Activated CD4-positive, alpha-beta T cell treated with anti-CD3 and anti-CD28 coated beads, Interleukin-2, Interleukin-4, amounts not matched to agents 100 ng/mL and 50 ng/mL, durations not matched to agents 16 hours and 8 hours (primary cell): ENCODE measurements at regions not wholly inside any gene's neighbourhood (a gene's known extent, or its start where the extent isn't known, plus 50 kb on each side); places are given as distances from the start of the nearest gene placed in this dataset.

Experiments used
- DNase-seq: peaks from one replicate; pipeline ENCODE4 v3.0.0-alpha.2; 2020; ENCODE audit warnings: low spot score

GRCh38 chr6:150651808-150652470 is 52.3 kb downstream of the PLEKHG1 start:
- DNase-seq, result no peak

GRCh38 chr6:150652848-150653613 is 53.3 kb downstream of the PLEKHG1 start:
- no peak for DNase-seq

GRCh38 chr6:150654608-150655007 is 54.9 kb downstream of the PLEKHG1 start:
- no peak for DNase-seq

- no peak for DNase-seq
Observed at GRCh38 chr6:150656156-150656555, 56.5 kb downstream of the PLEKHG1 start.

GRCh38 chr6:150658421-150658820 is 58.7 kb downstream of the PLEKHG1 start:
- no peak for DNase-seq

- no peak for DNase-seq
Observed at GRCh38 chr6:150659046-150659763, 59.5 kb downstream of the PLEKHG1 start.

- DNase-seq, result no peak
Observed at GRCh38 chr6:150661216-150662007, 61.7 kb downstream of the PLEKHG1 start.

- no peak for DNase-seq
Observed at GRCh38 chr6:150662814-150663213, 63.1 kb downstream of the PLEKHG1 start.

GRCh38 chr6:150664091-150664490 is 64.4 kb downstream of the PLEKHG1 start:
- DNase-seq, result no peak

GRCh38 chr6:150666071-150666470 is 66.4 kb downstream of the PLEKHG1 start:
- DNase-seq, result no peak

- no peak for DNase-seq
Observed at GRCh38 chr6:150667359-150667758, 67.7 kb downstream of the PLEKHG1 start.

GRCh38 chr6:150667977-150668716 is 68.5 kb downstream of the PLEKHG1 start:
- no peak for DNase-seq

- DNase-seq, result no peak
Observed at GRCh38 chr6:150668900-150669302, 69.2 kb downstream of the PLEKHG1 start.

GRCh38 chr6:150670311-150670710 is 70.6 kb downstream of the PLEKHG1 start:
- no peak for DNase-seq

- DNase-seq, result no peak
Observed at GRCh38 chr6:150672800-150673199, 73.1 kb downstream of the PLEKHG1 start.

- DNase-seq, result no peak
Observed at GRCh38 chr6:150673720-150674346, 74.1 kb downstream of the PLEKHG1 start.

- no peak for DNase-seq
Observed at GRCh38 chr6:150676344-150676743, 76.7 kb downstream of the PLEKHG1 start.

GRCh38 chr6:150676772-150677171 is 77.1 kb downstream of the PLEKHG1 start:
- DNase-seq, result no peak

- DNase-seq, result no peak
Observed at GRCh38 chr6:150680510-150680909, 80.8 kb downstream of the PLEKHG1 start.

GRCh38 chr6:150681578-150682395 is 82.1 kb downstream of the PLEKHG1 start:
- no peak for DNase-seq
